Mesothelial cell of epicardium (in vitro differentiated cells): ENCODE measurements at regions not wholly inside any gene's neighbourhood (a gene's known extent, or its start where the extent isn't known, plus 50 kb on each side); places are given as distances from the start of the nearest gene placed in this dataset.

Experiments
- DNase-seq, 2 experiments: peaks; one replicate each; pipeline ENCODE4 v3.0.0; 2021; ENCODE audit warnings: low spot score in 2 of 2; ENCODE audit not compliant: unreplicated experiment in 2 of 2
- H3K27ac Mint-ChIP-seq: 2 replicates; pipeline ENCODE4 v1.8.0; 2021; ENCODE audit warnings: mixed read lengths
- H3K27me3 Mint-ChIP-seq: 2 replicates; pipeline ENCODE4 v1.8.0; 2021; ENCODE audit warnings: low read depth, mixed read lengths
- H3K36me3 Mint-ChIP-seq: 2 replicates; pipeline ENCODE4 v1.8.0; 2021; ENCODE audit warnings: mixed read lengths
- H3K4me1 Mint-ChIP-seq: 2 replicates; pipeline ENCODE4 v1.8.0; 2021; ENCODE audit warnings: mixed read lengths
- H3K4me3 Mint-ChIP-seq: 2 replicates; pipeline ENCODE4 v1.8.0; 2021; ENCODE audit warnings: mild to moderate bottlenecking, moderate library complexity, mixed read lengths
- H3K9me3 Mint-ChIP-seq: 2 replicates; pipeline ENCODE4 v1.8.0; 2021; ENCODE audit warnings: mixed read lengths
- CTCF ChIP-seq: fragments of 200-600 bp; sonication (generic); IDR thresholded peaks from one replicate; pipeline ENCODE4 v1.5.0; 2021; ENCODE audit warnings: antibody characterized with exemption; ENCODE audit not compliant: unreplicated experiment

GRCh38 chr10:107653832-107654287 lies 489.4 kb upstream of the SORCS1 start:
- Mint-ChIP-seq H3K4me3 (no peak overlapping the region), H3K27ac (no peak overlapping the region)

GRCh38 chr10:107650939-107651338 lies 486.4 kb upstream of the SORCS1 start:
- TF ChIP-seq CTCF, result no peak

More at GRCh38 chr10:107653832-107654287, 489.4 kb upstream of the SORCS1 start:
- H3K36me3 Mint-ChIP-seq, result no peaks in the 10 kb centered on the region
- no peak for DNase-seq
- no peaks in the 10 kb centered on the region for H3K9me3 Mint-ChIP-seq
- H3K4me1 Mint-ChIP-seq, result no peaks in the 10 kb centered on the region
- no peak for TF ChIP-seq CTCF
- H3K27me3 Mint-ChIP-seq, result no peaks in the 10 kb centered on the region

GRCh38 chr10:107649249-107649648 lies 484.7 kb upstream of the SORCS1 start:
- no peak for DNase-seq
- no peak overlapping the region for H3K27ac Mint-ChIP-seq
- peaks cover 15% of the 10 kb centered on the region for H3K27me3 Mint-ChIP-seq
- no peaks in the 10 kb centered on the region for H3K36me3 Mint-ChIP-seq
- no peaks in the 10 kb centered on the region for H3K4me1 Mint-ChIP-seq
- no peaks in the 10 kb centered on the region for H3K9me3 Mint-ChIP-seq
- no peak for TF ChIP-seq CTCF
- H3K4me3 Mint-ChIP-seq, result no peak overlapping the region

More at GRCh38 chr10:107650939-107651338, 486.4 kb upstream of the SORCS1 start:
- Mint-ChIP-seq H3K4me3 (no peak overlapping the region), H3K27me3 (peaks cover 5% of the 10 kb centered on the region), H3K27ac (no peak overlapping the region), H3K36me3 (no peaks in the 10 kb centered on the region), H3K4me1 (no peaks in the 10 kb centered on the region), H3K9me3 (no peaks in the 10 kb centered on the region)
- no peak for DNase-seq

- H3K9me3 Mint-ChIP-seq, result no peaks in the 10 kb centered on the region
- H3K27me3 Mint-ChIP-seq, result peaks cover 19% of the 10 kb centered on the region
- no peaks in the 10 kb centered on the region for H3K36me3 Mint-ChIP-seq
- H3K4me3 Mint-ChIP-seq, result no peak overlapping the region
- no peak for TF ChIP-seq CTCF
- H3K27ac Mint-ChIP-seq, result no peak overlapping the region
- DNase-seq, result no peak
- H3K4me1 Mint-ChIP-seq, result no peaks in the 10 kb centered on the region
Observed at GRCh38 chr10:107647462-107647861, 483.0 kb upstream of the SORCS1 start.

GRCh38 chr10:107631876-107632275 lies 467.4 kb upstream of the SORCS1 start:
- Mint-ChIP-seq H3K4me3 (no peak overlapping the region), H3K4me1 (no peaks in the 10 kb centered on the region), H3K27ac (no peak overlapping the region), H3K36me3 (no peaks in the 10 kb centered on the region), H3K9me3 (no peaks in the 10 kb centered on the region), H3K27me3 (peaks cover 3% of the 10 kb centered on the region)
- no peak for DNase-seq
- TF ChIP-seq CTCF, result no peak

GRCh38 chr10:107626862-107627261 lies 462.4 kb upstream of the SORCS1 start:
- Mint-ChIP-seq H3K36me3 (no peaks in the 10 kb centered on the region), H3K9me3 (peaks cover 8% of the 10 kb centered on the region), H3K4me1 (no peaks in the 10 kb centered on the region), H3K4me3 (no peak overlapping the region), H3K27ac (no peak overlapping the region), H3K27me3 (no peaks in the 10 kb centered on the region)
- TF ChIP-seq CTCF, result no peak
- DNase-seq, result no peak
